ENCODE measurements at regions not wholly inside any gene's neighbourhood (a gene's known extent, or its start where the extent isn't known, plus 50 kb on each side); places are given as distances from the start of the nearest gene placed in this dataset.

DNA sequence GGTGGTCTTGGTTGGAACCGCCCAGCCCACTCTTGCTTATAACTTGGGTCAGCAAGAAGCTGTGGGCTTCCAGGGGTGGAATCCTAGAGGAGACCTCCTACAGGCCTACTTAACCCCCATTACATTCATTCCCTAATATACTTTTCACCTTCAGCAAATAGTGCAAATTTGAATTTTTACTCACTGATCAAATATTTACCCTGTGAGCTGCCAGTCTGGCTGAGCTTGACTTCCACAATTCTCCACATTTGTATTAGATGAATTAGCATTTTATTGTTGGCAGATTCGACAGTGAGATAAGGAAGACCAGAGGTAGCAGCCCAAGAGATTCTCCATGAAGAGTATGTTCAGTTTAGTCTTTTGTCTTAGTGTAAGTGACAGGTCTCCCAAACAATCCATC, 199.6 kb downstream of the BCOR start:
- Mint-ChIP-seq H3K27ac (no peak overlapping the region), H3K27me3 (ENCODE audit: low read depth in 2 of 2) (peaks cover 10 to 37% of the 10 kb centered on the region in 2 donors), H3K4me3 (no peak overlapping the region), H3K36me3 (no peaks in the 10 kb centered on the region), H3K4me1 (no peaks in the 10 kb centered on the region), H3K9me3 (no peaks in the 10 kb centered on the region)
- intact Hi-C loops (cut with micrococcal nuclease): no loop called here
- H3K4me1 ChIP-seq (ENCODE audit: control insufficient read depth, insufficient read depth, low read length): peaks cover 5% of the 10 kb centered on the region
- TF ChIP-seq CTCF (IDR thresholded peaks at IDR 0.05): no peak
- DNase-seq: no peak
- no peak for ATAC-seq
- 71% methylated on average over 1 of the region's 2 CpGs for WGBS (ENCODE audit: insufficient coverage)
- H3K9me3 ChIP-seq (ENCODE audit: control insufficient read depth, insufficient read depth, low read length): no peaks in the 10 kb centered on the region
- peaks cover 2% of the 10 kb centered on the region for H3K27me3 ChIP-seq (ENCODE audit: control insufficient read depth, insufficient read depth, low read length)
- no peak overlapping the region for H3K4me3 ChIP-seq (ENCODE audit: low read length)
- H3K27ac ChIP-seq (ENCODE audit: low read length): no peak overlapping the region
- H3K36me3 ChIP-seq (ENCODE audit: control insufficient read depth, insufficient read depth, low read length): no peaks in the 10 kb centered on the region

- H3K36me3 ChIP-seq (ENCODE audit: control insufficient read depth, insufficient read depth, low read length): no peaks in the 10 kb centered on the region
Measured at GRCh38 chrX:39899059-39899458, 198.7 kb downstream of the BCOR start.

DNA sequence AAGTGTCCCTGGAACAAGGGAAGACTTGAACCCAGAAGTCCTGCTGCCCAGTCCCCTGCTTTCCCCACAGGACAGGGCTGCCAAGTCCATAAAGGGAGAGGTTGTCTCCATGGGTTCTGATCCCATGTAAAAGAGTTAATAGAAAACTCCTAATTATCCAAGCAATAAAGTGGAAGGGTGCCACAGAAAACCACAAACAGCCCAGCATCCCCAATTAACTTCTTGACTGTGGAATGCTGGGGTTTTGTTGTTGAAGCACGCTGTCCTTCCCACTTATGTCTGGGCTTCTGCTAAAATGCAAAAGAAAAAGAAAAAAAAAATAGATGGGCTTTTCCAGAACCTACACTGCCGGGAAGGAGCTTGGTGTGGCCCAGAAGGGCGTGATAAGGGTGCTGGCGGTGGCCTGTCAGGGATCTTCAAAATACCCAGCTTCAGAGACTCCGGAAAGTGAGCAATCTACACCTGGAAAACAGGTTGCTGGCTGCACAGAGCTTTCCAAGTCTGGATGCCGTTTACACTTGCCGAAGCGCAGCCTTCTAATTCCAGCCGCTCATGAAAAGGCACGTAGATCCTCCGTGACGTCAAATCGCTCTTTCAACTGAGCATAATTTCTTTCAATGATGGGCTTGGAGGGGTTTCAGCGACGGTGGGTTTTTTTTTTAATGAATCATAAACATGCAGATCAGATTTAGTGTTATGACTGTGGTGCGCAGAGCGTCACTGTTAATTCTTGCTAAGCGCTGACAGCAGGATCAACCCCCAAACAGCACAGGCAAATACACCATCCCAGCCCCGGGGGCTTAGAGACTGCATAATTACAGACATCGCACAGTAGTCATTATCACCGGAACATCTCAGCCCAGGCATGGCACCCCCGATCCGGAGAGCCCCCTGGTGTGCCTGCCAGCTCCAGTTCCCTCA, 197.6 kb downstream of the BCOR start:
- intact Hi-C loops (cut with micrococcal nuclease): no loop called here
- Histone ChIP-seq H3K4me3 (ENCODE audit: low read length) (no peak overlapping the region), H3K9me3 (ENCODE audit: control insufficient read depth, insufficient read depth, low read length) (no peaks in the 10 kb centered on the region), H3K36me3 (ENCODE audit: control insufficient read depth, insufficient read depth, low read length) (no peaks in the 10 kb centered on the region), H3K4me1 (ENCODE audit: control insufficient read depth, insufficient read depth, low read length) (peaks cover 2% of the 10 kb centered on the region), H3K27me3 (ENCODE audit: control insufficient read depth, insufficient read depth, low read length) (peaks cover 2% of the 10 kb centered on the region), H3K27ac (ENCODE audit: low read length) (no peak overlapping the region)
- Mint-ChIP-seq H3K4me3 (no peak overlapping the region), H3K27me3 (ENCODE audit: low read depth in 2 of 2) (peaks cover 12 to 46% of the 10 kb centered on the region in 2 donors), H3K27ac (no peak overlapping the region), H3K9me3 (no peaks in the 10 kb centered on the region), H3K4me1 (peaks cover 0 to under 1% of the 10 kb centered on the region in 2 donors), H3K36me3 (no peaks in the 10 kb centered on the region)
- ATAC-seq: no peak
- TF ChIP-seq CTCF (IDR thresholded peaks at IDR 0.05): no peak
- WGBS (ENCODE audit: insufficient coverage): 88% methylated on average over 23 of the region's 23 CpGs
- no peak for DNase-seq

More at GRCh38 chrX:39899059-39899458, 198.7 kb downstream of the BCOR start:
- H3K4me1 ChIP-seq (ENCODE audit: control insufficient read depth, insufficient read depth, low read length): peaks cover 1% of the 10 kb centered on the region
- H3K27ac ChIP-seq (ENCODE audit: low read length): no peak overlapping the region
- TF ChIP-seq CTCF (IDR thresholded peaks at IDR 0.05): no peak
- Mint-ChIP-seq H3K4me3 (no peak overlapping the region), H3K36me3 (no peaks in the 10 kb centered on the region), H3K27ac (no peak overlapping the region), H3K9me3 (no peaks in the 10 kb centered on the region), H3K4me1 (no peaks in the 10 kb centered on the region), H3K27me3 (ENCODE audit: low read depth in 2 of 2) (peaks cover 10 to 42% of the 10 kb centered on the region in 2 donors)
- no peak for DNase-seq
- 94% methylated on average over 7 of the region's 10 CpGs for WGBS (ENCODE audit: insufficient coverage)
- peaks cover 2% of the 10 kb centered on the region for H3K27me3 ChIP-seq (ENCODE audit: control insufficient read depth, insufficient read depth, low read length)
- H3K9me3 ChIP-seq (ENCODE audit: control insufficient read depth, insufficient read depth, low read length): no peaks in the 10 kb centered on the region
- ATAC-seq: no peak
- intact Hi-C loops (cut with micrococcal nuclease): no loop called here
- H3K4me3 ChIP-seq (ENCODE audit: low read length): no peak overlapping the region

Data from natural killer cell (primary cell).